Jurkat, Clone E6-1 (cell line): ENCODE measurements at regions not wholly inside any gene's neighbourhood (a gene's known extent, or its start where the extent isn't known, plus 50 kb on each side); places are given as distances from the start of the nearest gene placed in this dataset.
"Not testable (repeated sequence)": the region's sequence is repeated elsewhere in the genome, so short reads cannot be mapped to it uniquely, and the experiment has no call there.

ENCODE experiments used
- DNase-seq: peaks from one replicate; pipeline ENCODE4 v3.0.0-alpha.2; 2011; ENCODE audit warnings: low read depth, low spot score
- H3K4me3 ChIP-seq: 2 replicates; pipeline ENCODE4 v1.5.1; 2011; ENCODE audit warnings: mild to moderate bottlenecking, low read length, control low read depth, moderate library complexity

DNA sequence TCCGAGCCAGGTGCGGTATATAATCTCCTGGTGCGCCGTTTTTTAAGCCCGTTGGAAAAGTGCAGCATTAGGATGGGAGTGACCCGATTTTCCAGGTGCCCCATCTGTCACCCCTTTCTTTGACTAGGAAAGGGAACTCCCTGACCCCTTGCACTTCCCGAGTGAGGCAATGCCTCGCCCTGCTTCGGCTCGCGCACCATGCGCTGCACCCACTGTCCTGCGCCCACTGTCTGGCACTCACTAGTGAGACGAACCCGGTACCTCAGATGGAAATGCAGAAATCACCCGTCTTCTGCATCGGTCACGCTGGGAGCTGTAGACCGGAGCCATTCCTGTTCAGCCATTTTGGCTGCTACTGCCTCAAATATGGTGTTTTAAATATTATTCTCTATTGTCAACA is 198.0 kb downstream of the MEIS1 start:
- DNase-seq, H3K4me3 ChIP-seq: not testable (repeated sequence)

DNA sequence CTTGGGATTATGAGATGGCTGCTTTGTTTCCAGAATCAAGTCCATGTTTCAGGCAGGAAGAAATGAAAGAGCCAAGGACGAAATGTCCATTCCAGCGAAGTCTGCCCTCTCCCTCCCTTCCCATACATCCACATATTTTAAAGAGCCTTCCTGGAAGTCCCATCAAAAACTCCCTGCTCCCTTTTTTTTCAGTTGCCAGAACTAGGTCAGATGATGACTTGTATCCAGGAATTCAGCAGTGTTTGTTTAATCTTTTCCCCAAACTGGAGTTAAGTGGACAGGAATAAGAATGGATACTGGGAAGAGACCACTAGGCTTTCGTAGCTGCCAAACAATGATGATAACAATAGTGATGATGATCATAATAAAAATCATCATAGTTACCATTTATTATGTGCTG is 198.7 kb downstream of the MEIS1 start:
- no peak for DNase-seq
- no peak overlapping the region for H3K4me3 ChIP-seq

DNA sequence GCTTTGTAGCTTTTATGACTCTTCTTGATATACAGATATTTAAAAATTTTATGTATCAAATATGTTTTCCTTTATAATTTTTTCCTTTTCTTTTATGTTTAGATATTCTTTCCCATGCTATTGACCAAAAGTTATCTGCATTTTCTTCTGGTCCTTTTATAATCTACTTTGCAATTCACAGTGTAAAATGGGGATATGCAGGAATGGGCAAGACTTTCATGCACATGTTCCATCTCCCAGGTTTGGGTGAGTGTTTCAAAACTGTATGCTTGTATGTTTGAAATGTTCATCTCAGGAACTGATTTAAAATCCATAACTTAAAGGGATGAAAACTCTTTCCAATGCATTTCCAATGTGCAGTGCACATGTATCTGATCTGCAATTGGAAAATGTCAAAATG is 199.9 kb downstream of the MEIS1 start:
- H3K4me3 ChIP-seq = no peak overlapping the region
- no peak for DNase-seq

DNA sequence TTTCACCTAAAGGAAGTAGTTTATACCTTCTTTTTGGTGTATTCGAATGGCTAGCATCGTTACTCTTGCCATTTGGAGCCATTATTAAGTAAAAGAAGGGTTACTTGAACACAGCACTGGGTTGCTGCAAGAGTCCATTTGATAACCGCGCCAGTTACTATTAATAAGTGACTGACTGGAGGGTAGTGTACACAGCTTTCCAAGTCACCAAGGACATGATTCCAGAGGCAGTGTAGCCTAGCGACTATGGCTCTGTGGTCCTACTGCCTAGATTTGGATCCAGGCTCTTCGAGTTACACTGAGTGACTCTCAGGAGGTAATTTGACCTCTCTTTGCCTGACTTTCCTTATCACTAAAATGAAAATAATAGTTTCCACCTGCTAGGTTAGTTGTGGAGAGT is 206.8 kb downstream of the MEIS1 start:
- H3K4me3 ChIP-seq = no peak overlapping the region
- DNase-seq = no peak

DNA sequence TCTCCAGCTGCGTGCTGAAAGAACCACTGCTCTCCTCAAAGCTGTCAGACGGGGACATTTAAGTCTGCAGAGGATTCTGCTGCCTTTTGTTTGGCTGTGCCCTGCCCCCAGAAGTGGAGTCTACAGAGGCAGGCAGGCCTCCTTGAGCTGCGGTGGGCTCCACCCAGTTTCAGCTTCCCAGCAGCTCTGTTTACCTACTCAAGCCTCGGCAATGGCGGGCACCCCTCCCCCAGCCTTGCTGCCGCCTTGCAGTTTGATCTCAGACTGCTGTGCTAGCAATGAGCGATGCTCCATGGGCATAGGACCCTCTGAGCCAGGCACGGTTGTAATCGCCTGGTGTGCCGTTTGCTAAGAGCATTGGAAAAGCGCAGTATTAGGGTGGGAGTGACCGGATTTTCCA is 213.2 kb downstream of the MEIS1 start:
- not testable (repeated sequence) for H3K4me3 ChIP-seq, DNase-seq

DNA sequence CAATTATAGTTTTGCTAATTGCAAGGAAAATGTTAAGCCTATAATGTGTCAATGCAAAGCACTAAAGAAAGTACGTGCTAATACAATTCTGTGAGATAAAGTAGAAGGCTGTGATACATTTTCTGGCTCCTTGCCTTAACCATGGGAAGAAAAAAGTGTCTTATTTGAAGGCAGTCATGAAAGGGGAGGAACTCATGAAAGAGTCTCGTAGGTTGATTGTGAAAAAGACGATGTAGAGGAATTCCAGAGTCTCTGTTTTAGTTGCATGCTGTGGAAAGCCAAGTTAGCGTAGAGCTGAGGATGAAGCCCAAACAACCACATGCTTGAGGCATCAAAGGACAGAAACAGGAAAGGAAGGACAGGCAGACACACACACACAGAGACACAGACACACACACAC is 214.1 kb downstream of the MEIS1 start:
- DNase-seq = no peak
- no peak overlapping the region for H3K4me3 ChIP-seq

DNA sequence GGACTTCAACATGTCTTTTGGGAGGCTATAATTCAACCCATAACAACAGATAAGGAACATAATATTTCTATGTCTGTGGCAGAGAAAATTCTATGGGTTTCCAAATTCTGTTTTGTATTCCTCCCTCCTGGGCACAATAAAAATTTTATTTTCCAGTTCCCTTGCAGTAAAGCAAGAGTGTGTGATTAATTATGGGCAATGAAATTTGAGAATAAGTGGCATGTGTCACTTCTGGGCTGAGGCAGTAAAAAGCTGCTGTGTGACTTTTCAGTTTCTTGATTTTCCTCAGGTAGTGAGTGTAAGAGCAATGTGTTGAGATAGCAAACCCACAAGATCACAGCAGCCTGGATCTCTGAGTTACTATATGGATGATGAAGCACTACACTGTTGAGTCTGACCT is 216.4 kb downstream of the MEIS1 start:
- no peak overlapping the region for H3K4me3 ChIP-seq
- no peak for DNase-seq

DNA sequence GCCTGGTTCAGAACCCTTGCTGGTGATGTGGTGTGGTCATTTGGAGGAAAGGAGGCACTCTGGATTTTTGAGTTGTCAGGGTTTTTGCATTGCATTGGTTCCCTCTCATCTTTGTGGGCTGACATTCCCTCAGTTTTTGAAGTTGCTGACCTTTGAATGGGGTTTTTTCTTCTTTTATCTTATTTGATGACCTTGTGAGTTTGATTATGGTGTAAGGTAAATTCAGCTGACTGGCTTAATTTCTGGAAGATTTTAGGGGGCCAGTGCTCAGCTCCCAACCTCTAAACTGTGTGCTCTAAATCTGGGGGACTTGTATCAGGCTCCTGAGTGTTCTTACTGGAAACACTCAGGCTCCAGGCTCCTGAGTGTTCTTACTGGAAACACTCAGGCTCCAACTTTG is 225.9 kb downstream of the MEIS1 start:
- H3K4me3 ChIP-seq = no peak overlapping the region
- no peak for DNase-seq

DNA sequence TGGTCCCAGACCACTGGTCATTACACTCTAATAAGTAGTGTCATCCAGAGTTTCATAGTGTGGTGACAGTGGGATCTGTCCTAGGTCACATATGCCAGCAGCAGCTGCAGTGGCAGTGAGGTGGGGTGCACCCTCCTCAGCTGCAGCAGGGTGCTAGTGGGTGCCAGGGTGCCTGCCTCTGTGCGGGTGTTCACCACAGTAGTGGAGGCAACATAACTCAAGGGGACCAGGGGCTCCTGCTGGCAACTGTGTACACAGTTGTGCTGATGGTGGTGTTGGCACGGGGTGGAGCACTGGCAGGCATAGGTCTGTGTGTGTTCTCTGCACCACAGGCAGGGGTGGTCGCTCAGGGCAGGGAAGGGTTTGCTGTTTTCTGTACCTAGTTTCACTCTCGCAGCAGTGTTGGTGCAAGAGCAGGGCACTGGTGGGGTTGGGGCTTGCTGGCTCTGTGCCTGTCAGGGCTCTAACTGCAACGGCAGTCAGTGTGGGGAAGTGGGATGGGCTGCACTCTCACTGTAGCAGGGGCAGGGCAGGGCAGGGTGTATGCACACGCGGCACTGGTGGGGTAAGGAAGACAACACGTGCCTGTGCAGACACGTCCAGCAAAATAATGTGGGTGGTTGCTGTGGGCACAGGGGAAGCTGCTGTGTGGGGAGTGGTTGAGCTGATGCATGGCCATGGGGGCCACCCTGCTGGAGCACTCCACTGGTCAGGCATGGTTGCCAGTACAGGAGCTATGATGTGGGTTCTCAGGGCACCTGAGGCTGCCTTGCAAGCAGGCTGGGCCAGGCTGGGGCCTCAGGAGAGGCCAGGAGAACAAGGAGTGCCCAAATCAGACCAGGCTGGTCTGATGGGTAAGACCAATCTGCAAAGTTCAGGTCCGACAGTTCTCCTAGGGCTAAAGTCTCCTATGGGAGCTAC is 226.6 kb downstream of the MEIS1 start:
- DNase-seq = no peak
- H3K4me3 ChIP-seq = no peak overlapping the region

DNA sequence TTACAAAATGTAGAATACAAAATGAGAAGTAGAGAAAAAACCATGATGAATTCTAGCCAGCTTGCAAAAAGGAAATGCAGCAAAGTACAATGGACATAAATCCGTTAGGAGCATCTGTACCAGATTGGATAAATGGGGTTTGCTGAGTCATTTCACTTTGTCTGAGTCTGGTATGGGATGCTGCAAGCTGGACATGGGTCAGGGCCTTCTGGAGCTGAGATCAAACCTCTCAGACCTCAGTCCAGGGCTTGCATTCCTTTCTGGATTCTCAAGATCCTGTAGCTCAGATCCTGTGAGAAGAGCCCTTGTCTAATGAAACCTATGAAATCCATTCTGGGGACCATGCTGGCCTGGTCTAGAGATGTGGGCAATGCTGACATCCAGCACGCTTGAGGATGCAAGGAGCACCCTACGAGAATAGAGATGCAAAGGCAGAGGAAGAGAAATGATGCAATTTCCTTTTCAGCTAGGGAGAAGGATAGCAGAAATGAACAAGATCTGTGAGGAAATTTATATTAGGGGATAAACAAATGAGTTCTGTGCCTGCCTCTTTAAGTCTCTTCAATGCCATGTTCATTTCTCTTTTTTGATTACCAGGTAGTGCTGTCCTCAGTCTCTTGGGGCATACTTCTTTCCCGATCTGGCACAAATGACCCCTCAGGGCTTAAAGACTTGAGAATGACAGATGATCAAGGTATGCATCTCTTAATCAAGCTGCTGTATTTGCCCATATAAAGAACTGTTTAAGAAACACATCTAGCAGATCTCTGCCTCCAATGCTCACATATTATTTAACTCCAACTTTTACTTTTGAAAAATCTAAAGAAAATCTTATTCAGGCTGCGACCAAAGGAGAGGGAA is 230.4 kb downstream of the MEIS1 start:
- H3K4me3 ChIP-seq = no peak overlapping the region
- no peak for DNase-seq

DNA sequence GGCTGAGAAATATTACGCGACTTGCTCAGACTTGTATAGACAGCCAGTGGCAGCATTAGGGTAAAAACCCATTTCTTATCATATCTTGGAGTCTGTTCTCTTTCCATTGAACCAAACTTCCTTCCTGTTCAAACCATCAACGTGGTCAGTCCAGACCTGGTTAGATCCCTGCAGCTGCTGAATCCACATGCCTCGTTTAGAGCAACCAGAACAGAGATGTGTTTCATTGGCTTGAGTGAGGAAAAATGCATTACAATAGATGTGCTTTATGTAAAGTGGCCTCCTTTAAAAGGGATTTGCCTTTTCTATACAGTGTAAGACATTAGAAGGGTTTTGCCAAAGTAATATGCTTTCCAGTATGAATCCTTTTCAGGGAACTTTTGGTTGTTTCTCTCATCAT is 232.4 kb downstream of the MEIS1 start:
- H3K4me3 ChIP-seq = no peak overlapping the region
- DNase-seq = no peak

DNA sequence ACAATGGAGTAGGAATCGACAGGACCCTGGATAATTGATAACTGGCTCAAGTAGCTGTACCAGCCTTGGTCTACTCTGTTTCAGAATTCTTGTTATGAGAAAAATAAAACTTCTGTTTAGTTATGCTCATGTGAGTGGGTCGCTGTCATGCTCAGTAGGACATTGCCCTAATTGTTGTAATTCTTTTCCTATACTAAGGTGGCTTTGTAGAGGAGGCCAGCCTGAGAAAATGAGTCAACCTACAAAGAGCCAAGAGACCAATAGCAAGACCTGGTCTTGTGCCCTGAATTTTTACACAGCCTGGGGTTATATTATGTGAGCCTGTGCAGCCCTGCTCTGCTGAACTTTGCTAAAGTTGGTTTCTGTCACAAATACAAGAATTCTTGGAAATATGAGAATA is 238.4 kb downstream of the MEIS1 start:
- no peak for DNase-seq

DNA sequence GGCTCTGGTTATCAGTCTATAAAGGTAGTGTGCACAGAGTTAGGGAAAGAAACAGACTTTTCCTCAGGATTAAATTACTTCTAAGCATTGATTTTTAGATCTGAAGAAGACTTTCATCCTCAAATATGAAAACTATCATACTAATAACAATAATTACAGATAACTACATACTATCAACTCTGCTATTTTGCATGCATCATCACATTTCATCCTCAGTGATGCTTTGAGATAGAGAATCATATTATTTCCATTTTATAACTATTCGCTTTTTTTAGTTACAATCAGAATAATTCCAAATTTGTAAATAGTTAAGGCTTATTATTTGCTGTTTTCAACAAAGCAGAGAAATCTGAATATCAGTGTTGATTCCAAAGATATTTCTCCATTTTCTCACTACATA is 239.2 kb downstream of the MEIS1 start:
- no peak for DNase-seq
- no peak overlapping the region for H3K4me3 ChIP-seq

More for the DNA sequence above, 238.4 kb downstream of the MEIS1 start:
- H3K4me3 ChIP-seq = no peak overlapping the region

DNA sequence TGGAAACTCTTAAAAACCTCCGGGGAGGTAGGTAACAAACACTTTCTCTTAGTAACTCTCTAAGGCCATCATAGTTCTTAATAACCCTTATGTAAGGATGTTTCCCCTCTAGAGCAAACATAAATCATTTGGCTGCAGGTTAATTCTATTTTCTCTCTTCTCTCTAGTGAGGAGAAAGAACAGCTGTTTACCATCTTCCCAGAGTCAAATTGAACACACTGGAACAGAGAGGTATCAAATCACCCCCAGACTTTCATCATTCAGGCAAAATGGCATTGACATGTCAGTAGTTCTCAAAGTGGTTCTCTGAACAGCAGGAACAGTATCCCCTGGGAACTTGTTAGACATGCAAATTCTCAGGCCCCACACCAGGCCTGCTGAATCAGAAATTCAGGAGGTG is 240.7 kb downstream of the MEIS1 start:
- no peak for DNase-seq

DNA sequence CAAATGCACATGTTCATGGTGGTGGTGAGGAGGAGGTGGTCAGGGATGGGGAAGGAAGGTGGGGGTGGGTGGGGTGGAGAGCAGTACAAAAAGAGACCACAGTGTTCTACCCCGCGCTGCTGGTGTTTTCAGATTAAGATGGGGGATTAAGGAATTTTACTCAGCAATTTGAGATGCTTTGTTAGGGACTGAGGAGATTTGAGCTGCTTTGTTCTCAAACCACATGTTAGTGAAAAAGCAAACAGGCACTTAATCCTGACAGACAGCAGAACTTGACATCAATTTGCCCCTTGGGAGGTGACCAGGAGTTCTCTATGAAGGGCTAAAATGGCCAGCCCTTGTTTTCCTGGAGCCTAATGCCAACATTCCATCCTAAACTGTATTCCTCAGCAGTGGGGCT is 244.5 kb downstream of the MEIS1 start:
- no peak overlapping the region for H3K4me3 ChIP-seq
- DNase-seq = no peak

More for the DNA sequence above, 240.7 kb downstream of the MEIS1 start:
- no peak overlapping the region for H3K4me3 ChIP-seq

DNA sequence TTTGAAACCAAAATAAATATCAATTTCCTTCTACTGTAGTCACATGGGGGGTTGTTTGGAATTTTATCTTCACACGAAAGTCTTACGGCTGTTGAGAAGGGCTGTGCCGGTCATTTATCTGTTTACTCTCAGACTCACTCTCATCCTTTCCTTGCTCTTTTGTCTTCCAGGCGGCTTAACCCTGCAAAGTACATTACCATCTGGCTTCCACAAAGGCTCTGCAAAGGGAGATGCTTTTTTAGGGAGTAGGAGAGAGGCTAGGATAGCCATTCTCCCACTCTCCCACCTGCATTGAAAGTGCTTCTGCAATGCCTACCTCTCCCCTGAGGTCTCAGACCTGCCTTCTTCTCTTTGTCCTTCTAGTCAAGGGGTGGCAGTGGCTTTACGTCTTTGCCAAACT is 247.6 kb downstream of the MEIS1 start:
- DNase-seq = no peak
- H3K4me3 ChIP-seq = no peak overlapping the region

DNA sequence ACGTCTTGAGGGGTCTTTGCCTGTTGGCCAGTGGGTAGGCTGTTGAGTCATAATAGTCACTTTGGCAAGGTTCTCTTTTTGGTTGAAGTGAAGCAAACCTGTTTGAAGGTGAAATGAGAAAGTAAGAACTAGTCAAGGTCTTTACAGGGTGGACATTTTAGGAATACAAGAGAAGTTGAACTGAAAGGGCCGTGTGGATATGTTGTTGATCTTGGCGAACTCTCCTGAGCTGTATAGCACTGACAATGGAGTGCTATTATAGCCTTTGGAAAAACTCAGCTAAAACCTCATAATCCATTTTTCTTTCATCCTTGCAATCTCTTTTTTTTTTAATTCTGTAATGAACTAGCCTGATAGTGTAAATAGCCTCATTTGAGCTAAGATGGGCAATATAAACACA is 248.1 kb downstream of the MEIS1 start:
- H3K4me3 ChIP-seq = no peak overlapping the region
- no peak for DNase-seq

DNA sequence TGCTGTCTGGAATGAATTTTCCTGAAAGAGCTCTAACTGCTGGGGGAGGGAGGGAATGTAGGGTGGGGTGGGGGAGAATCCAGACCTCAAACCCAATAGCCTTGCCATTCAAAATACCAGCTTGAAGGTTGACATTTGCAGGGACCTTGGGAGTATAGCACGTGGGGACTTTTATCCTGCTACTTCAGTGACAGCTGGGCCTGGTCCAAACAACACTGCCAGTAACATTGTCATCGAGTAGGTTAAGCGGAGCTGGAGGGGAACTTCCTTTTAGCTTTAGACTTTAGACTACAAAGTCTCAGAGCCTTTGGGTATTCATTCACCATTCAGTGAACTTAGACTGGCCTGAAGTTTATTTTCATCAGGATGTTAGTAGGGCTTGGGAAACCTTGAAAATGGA is 248.7 kb downstream of the MEIS1 start:
- no peak for DNase-seq

DNA sequence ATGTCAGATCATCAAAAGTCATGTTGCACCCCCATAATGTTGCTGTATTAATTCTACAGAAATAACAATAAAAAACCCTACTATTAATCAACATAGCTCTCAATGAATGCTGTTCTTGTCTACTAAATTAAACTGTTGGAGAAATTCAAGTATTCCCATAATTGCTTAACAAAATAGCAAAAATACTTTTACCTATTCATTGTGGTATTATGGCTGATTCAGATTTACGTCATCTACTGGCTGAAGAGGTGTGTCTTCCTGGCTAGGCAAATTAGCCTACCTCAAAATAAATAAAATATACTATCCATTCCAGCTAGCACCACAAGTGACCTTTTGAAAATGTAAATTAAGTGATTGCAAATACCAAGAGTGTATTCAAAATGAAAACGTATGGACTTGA is 249.4 kb downstream of the MEIS1 start:
- no peak for DNase-seq
- H3K4me3 ChIP-seq = no peak overlapping the region

More for the DNA sequence above, 248.7 kb downstream of the MEIS1 start:
- no peak overlapping the region for H3K4me3 ChIP-seq

DNA sequence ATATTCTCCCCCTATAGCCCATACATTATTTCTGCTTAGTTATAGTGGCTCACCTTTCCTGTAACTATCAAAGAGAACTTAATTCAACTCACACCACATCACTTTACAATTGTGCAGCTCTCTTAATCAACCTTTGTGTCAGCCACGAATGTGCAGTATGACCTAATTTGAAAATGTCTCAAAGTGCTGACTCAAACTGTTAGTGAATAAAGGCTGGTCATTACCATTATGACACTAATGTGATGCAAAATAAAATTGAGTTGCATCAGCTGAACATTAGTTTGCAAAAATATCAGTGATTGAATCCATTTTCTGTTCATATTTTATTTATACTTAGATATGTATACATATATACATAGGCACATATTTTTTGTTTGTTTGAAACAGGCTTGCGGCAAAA is 251.8 kb downstream of the MEIS1 start:
- DNase-seq = no peak
- no peak overlapping the region for H3K4me3 ChIP-seq
